NCI-H2107 (cell line): ENCODE measurements at regions not wholly inside any gene's neighbourhood (a gene's known extent, or its start where the extent isn't known, plus 50 kb on each side); places are given as distances from the start of the nearest gene placed in this dataset.

Source experiments
- DNase-seq: peaks from one replicate; lab custom pipeline; 2025; lab: John Stamatoyannopoulos, UW

DNA sequence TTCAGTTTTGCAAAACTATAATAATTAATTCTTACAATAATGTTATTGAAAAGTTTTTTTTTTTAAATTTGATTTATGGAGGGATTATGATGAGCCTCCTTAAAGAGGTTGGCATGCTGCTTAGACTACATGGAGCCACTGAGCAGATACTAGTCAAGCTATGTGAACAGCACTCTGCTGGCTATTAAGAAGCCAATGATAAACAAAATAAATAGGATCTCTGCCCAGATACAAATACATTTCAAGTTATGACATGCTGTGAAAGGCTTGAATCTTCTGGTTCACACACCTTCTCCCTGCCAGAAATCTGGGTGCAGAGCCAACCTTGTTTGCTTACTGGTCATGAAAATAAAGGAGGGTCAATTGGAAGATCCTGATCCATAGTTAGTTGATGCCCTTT, 107.4 kb upstream of the NAV3 start:
- DNase-seq: no peak

GRCh38 chr12:77722536-77722935, 108.2 kb upstream of the NAV3 start:
- no peak for DNase-seq

DNA sequence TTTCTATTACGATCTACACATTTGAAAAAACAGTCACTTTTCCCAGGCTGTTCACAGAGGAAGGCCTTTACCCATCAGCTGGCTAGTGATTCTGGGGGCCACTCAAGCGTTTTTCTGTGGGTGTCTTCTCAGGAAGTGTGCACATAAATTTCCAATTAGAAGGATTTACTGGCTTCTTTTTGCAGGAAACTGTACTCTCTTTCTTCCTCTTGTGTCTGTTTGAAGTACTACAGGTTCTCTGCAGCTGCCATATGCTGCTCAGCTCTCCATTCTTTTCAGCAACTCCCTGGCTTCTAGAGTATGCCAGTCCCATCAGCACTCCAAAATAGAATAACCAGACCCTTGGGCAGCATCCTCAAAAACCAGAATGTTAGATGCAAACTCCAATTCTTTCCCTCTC, 110.4 kb upstream of the NAV3 start:
- no peak for DNase-seq

- no peak for DNase-seq
Observed at GRCh38 chr12:77710209-77710608, 120.5 kb upstream of the NAV3 start.

- DNase-seq: no peak
Observed at GRCh38 chr12:77697126-77697525, 133.6 kb upstream of the NAV3 start.

DNA sequence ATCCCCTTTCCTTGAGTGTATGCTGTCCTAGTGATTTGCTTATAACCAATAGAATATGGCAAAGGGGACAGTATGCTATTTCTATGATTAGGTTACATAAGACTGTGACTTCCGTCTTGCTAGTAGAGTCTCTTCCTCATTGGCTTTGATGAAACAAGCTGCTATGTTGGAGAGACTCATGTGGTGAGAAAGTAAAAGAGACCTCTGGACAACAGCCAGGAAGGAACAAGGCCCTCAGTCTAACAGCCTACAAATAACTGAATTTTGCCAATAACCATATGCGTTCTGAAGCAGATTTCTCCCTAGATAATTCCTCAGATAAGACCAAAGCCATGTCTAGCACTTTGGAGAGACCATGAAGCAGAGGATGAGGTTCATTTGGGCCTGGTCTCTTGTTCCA, 134.5 kb upstream of the NAV3 start:
- no peak for DNase-seq

- no peak for DNase-seq
Observed at GRCh38 chr12:77689510-77690086, 141.1 kb upstream of the NAV3 start.

DNA sequence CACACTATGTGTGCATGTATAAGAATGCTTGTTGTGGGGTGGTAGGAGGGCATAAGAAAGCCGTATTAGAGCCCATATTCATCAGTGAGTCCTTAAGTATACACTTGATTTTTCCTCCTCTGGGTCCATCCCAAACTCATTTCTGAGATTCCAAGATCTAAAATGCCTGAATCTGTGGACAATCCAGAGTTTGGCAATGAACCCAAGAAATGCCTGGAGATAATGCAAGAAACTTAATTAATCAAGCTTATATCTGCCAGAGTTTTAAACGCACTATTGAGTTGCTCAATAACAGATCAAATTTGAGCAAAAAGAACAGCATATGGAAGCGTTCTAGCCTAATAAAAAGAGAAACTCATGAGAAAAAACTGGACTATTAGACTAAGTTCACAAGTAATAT, 143.4 kb upstream of the NAV3 start:
- no peak for DNase-seq

GRCh38 chr12:77686760-77687159, 143.9 kb upstream of the NAV3 start:
- no peak for DNase-seq

DNA sequence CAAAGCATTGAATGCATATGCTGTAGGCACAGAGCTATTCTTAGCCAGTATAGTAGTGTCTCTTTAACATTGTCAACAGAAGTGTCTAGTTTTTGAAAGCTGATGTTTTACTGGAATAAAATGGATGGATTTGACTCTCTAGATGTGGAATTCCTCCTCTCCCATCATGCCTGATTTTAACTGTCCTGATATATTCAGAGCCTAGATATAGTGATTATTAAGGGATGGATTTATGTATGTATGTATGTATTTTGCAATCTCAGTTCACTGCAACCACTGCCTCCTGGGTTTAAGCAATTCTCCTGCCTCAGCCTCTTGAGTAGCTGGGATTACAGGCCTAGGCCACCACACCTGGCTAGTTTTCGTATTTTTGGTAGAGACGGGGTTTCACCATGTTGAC, 144.8 kb upstream of the NAV3 start:
- no peak for DNase-seq

DNA sequence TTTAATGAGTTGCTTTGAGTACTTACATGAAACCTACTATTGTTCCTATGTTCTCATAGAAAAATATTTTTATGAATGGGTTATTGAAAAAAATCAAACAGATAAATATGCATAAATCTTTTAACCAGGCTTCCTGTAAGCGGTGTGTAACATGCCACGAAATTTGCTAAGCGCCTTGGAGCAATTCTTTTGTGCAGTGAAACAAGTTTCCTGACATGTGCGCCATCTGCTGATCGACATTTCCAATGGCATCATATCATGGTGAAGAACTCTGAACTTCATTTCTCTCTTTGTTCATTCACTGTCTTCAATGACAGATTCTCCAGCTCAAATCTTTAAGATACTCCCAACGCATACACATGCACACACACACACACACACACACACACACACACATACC, 145.6 kb upstream of the NAV3 start:
- DNase-seq: peak; percentile 13

- no peak for DNase-seq
Observed at GRCh38 chr12:77682488-77682887, 148.2 kb upstream of the NAV3 start.

GRCh38 chr12:77681726-77682125, 149.0 kb upstream of the NAV3 start:
- DNase-seq: no peak

GRCh38 chr12:77679686-77680085, 151.0 kb upstream of the NAV3 start:
- no peak for DNase-seq

DNA sequence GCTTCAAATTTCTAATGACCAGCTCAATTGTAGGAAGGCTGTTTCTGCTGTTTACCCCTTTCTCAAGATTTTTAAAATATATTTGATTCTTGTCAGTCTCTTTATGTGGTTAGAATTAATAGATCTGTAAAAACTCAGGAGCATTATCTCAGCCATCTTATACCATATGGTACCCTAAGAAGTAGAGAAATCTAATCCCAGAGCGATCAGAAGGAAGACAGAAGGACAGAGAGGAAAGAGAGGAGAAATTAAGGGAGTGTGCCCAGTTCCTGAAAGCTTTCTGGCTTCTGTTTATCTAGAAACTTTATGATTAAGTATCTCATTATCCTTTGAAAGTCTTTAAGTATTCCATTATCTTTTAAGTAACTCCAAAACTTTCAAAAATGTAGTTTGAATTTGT, 152.1 kb upstream of the NAV3 start:
- no peak for DNase-seq

- DNase-seq: no peak
Observed at GRCh38 chr12:77667101-77667500, 163.6 kb upstream of the NAV3 start.

- no peak for DNase-seq
Observed at GRCh38 chr12:77648716-77649115, 182.0 kb upstream of the NAV3 start.

- no peak for DNase-seq
Observed at GRCh38 chr12:77645966-77646598, 184.6 kb upstream of the NAV3 start.

- no peak for DNase-seq
Observed at GRCh38 chr12:77644915-77645605, 185.6 kb upstream of the NAV3 start.

- no peak for DNase-seq
Observed at GRCh38 chr12:77642246-77642645, 188.4 kb upstream of the NAV3 start.

GRCh38 chr12:77640356-77640755, 190.3 kb upstream of the NAV3 start:
- no peak for DNase-seq

- no peak for DNase-seq
Observed at GRCh38 chr12:77630790-77631445, 199.8 kb upstream of the NAV3 start.

- no peak for DNase-seq
Observed at GRCh38 chr12:77630344-77630743, 200.3 kb upstream of the NAV3 start.
